ENCODE measurements at regions not wholly inside any gene's neighbourhood (a gene's known extent, or its start where the extent isn't known, plus 50 kb on each side); places are given as distances from the start of the nearest gene placed in this dataset.

GRCh38 chr7:108711611-108712010, 141.9 kb downstream of the DNAJB9 start:
- DNase-seq: no peak

GRCh38 chr7:108716783-108717182, 147.1 kb downstream of the DNAJB9 start:
- no peak for DNase-seq

GRCh38 chr7:108717781-108718180, 148.1 kb downstream of the DNAJB9 start:
- no peak for DNase-seq

GRCh38 chr7:108719631-108720030, 150.0 kb downstream of the DNAJB9 start:
- DNase-seq: no peak

- no peak for DNase-seq
Observed at GRCh38 chr7:108722561-108722960, 152.9 kb downstream of the DNAJB9 start.

- peak; percentile 66 for DNase-seq
Observed at GRCh38 chr7:108723381-108723814, 153.7 kb downstream of the DNAJB9 start.

- no peak for DNase-seq
Observed at GRCh38 chr7:108724251-108725100, 154.8 kb downstream of the DNAJB9 start.

GRCh38 chr7:108735814-108736213, 166.1 kb downstream of the DNAJB9 start:
- no peak for DNase-seq

- DNase-seq: no peak
Observed at GRCh38 chr7:108736221-108736891, 166.7 kb downstream of the DNAJB9 start.

- no peak for DNase-seq
Observed at GRCh38 chr7:108770981-108771745, 201.5 kb downstream of the DNAJB9 start.

GRCh38 chr7:108771853-108772252, 202.2 kb downstream of the DNAJB9 start:
- DNase-seq: no peak

- DNase-seq: no peak
Observed at GRCh38 chr7:108777966-108778365, 208.3 kb downstream of the DNAJB9 start.

GRCh38 chr7:108789451-108789850, 219.8 kb downstream of the DNAJB9 start:
- no peak for DNase-seq

GRCh38 chr7:108794466-108794865, 224.8 kb downstream of the DNAJB9 start:
- no peak for DNase-seq

- DNase-seq: no peak
Observed at GRCh38 chr7:108802650-108803049, 233.0 kb downstream of the DNAJB9 start.

- no peak for DNase-seq
Observed at GRCh38 chr7:108805808-108806397, 236.2 kb downstream of the DNAJB9 start.

- no peak for DNase-seq
Observed at GRCh38 chr7:108808549-108809266, 239.0 kb downstream of the DNAJB9 start.

- no peak for DNase-seq
Observed at GRCh38 chr7:108809356-108809755, 239.7 kb downstream of the DNAJB9 start.

GRCh38 chr7:108810756-108811385, 241.2 kb downstream of the DNAJB9 start:
- DNase-seq: peak; percentile 25

- DNase-seq: no peak
Observed at GRCh38 chr7:108813251-108814014, 243.8 kb downstream of the DNAJB9 start.

GRCh38 chr7:108815815-108816214, 246.1 kb downstream of the DNAJB9 start:
- DNase-seq: no peak
